Neural cell (in vitro differentiated cells): ENCODE measurements at regions not wholly inside any gene's neighbourhood (a gene's known extent, or its start where the extent isn't known, plus 50 kb on each side); places are given as distances from the start of the nearest gene placed in this dataset.

Experiments
- H2AFZ ChIP-seq: fragments of 200-600, 300-800 bp; sonication (generic), shearing (Covaris generic); 2 replicates; pipeline ENCODE4 v1.6.0; 2014; ENCODE audit warnings: low read depth, mild to moderate bottlenecking, antibody characterized with exemption, low read length, moderate library complexity
- H3F3A ChIP-seq: fragments of 200-600 bp; shearing (Covaris generic); 2 replicates; pipeline ENCODE4 v1.6.1; 2016; ENCODE audit warnings: mild to moderate bottlenecking, moderate library complexity, mixed read lengths, antibody characterized with exemption, low read length; ENCODE audit not compliant: insufficient read depth, poor library complexity, severe bottlenecking
- H3K27ac ChIP-seq: fragments of 200-600, 300-800 bp; sonication (generic), shearing (Covaris generic); 2 replicates; pipeline ENCODE4 v1.5.1; 2014; ENCODE audit warnings: mild to moderate bottlenecking, low read length, moderate library complexity
- H3K27me3 ChIP-seq: fragments of 300-800, 200-600 bp; sonication (generic), shearing (Covaris generic); 2 replicates; pipeline ENCODE4 v1.6.0; 2014; ENCODE audit warnings: mild to moderate bottlenecking, low read depth, low read length, moderate library complexity; ENCODE audit not compliant: insufficient read depth
- H3K36me3 ChIP-seq: fragments of 300-800, 200-600 bp; sonication (generic), shearing (Covaris generic); 2 replicates; pipeline ENCODE4 v1.5.1; 2014; ENCODE audit warnings: mild to moderate bottlenecking, antibody characterized with exemption, low read length, moderate library complexity; ENCODE audit not compliant: insufficient read depth
- H3K4me2 ChIP-seq: fragments of 300-800, 200-600 bp; sonication (generic), shearing (Covaris generic); 2 replicates; pipeline ENCODE4 v1.6.0; 2014; ENCODE audit warnings: mild to moderate bottlenecking, low read length
- H3K4me3 ChIP-seq: fragments of 300-800, 200-600 bp; sonication (generic), shearing (Covaris generic); 2 replicates; pipeline ENCODE4 v1.5.1; 2014; ENCODE audit warnings: mild to moderate bottlenecking, low read length, moderate library complexity
- H3K79me2 ChIP-seq: fragments of 200-600 bp; shearing (Covaris generic); replicated peaks from 2 replicates; pipeline ENCODE4 v1.6.0; 2014; ENCODE audit warnings: mild to moderate bottlenecking, low read length, moderate library complexity; ENCODE audit not compliant: insufficient read depth
- H3K9ac ChIP-seq: fragments of 300-800, 200-600 bp; sonication (generic), shearing (Covaris generic); 2 replicates; pipeline ENCODE4 v1.6.1; 2016; ENCODE audit warnings: mild to moderate bottlenecking, low read length, mixed read lengths
- H3K9me2 ChIP-seq: fragments of 200-600 bp; shearing (Covaris generic); 2 replicates; pipeline ENCODE4 v1.6.1; 2016; ENCODE audit warnings: mild to moderate bottlenecking, low read length, mixed read lengths; ENCODE audit not compliant: insufficient read depth
- H3K9me3 ChIP-seq: fragments of 200-600, 300-800 bp; sonication (generic), shearing (Covaris generic); 2 replicates; pipeline ENCODE4 v1.6.1; 2016; ENCODE audit warnings: mild to moderate bottlenecking, mixed run types, low read length, moderate library complexity, mixed read lengths
- H4K20me1 ChIP-seq: fragments of 200-600 bp; shearing (Covaris generic); 2 replicates; pipeline ENCODE4 v1.6.1; 2016; ENCODE audit warnings: mild to moderate bottlenecking, mixed run types; ENCODE audit not compliant: insufficient read depth
- CTCF ChIP-seq: fragments of 450-650 bp; IDR thresholded peaks from 2 replicates; pipeline ENCODE4 v1.5.1; 2014; ENCODE audit warnings: antibody characterized with exemption, mild to moderate bottlenecking, moderate library complexity; ENCODE audit not compliant: poor library complexity, severe bottlenecking
- EP300 ChIP-seq: fragments of 450-650 bp; conservative IDR thresholded peaks from 2 replicates; pipeline ENCODE4 v1.6.1; 2014; ENCODE audit warnings: antibody characterized with exemption, mild to moderate bottlenecking, moderate library complexity; ENCODE audit not compliant: poor library complexity, severe bottlenecking
- EZH2 ChIP-seq: fragments of 200-600, 300-800 bp; shearing (Covaris generic), sonication (generic); IDR thresholded peaks from 2 replicates; pipeline ENCODE4 v1.6.1; 2014; ENCODE audit warnings: antibody characterized with exemption, low read length, borderline replicate concordance, mild to moderate bottlenecking; ENCODE audit not compliant: insufficient read depth, poor library complexity, severe bottlenecking
- MXI1 ChIP-seq: fragments of 450-650 bp; conservative IDR thresholded peaks from 2 replicates; pipeline ENCODE4 v1.6.1; 2014; ENCODE audit warnings: antibody characterized with exemption, mild to moderate bottlenecking; ENCODE audit not compliant: poor library complexity, severe bottlenecking
- POLR2AphosphoS5 ChIP-seq: IDR thresholded peaks from 2 replicates; pipeline ENCODE4 v1.6.1; 2012
- RAD21 ChIP-seq: fragments of 450-650 bp; conservative IDR thresholded peaks from 2 replicates; pipeline ENCODE4 v1.6.1; 2014; ENCODE audit warnings: antibody characterized with exemption, mild to moderate bottlenecking, moderate library complexity
- REST ChIP-seq: IDR thresholded peaks from 2 replicates; pipeline ENCODE4 v1.6.1; 2012; ENCODE audit warnings: borderline replicate concordance
- SMC3 ChIP-seq: fragments of 450-650 bp; conservative IDR thresholded peaks from 2 replicates; pipeline ENCODE4 v1.6.1; 2014; ENCODE audit warnings: antibody characterized with exemption, mild to moderate bottlenecking, moderate library complexity; ENCODE audit not compliant: poor library complexity
- TAF1 ChIP-seq: IDR thresholded peaks from 2 replicates; pipeline ENCODE4 v1.6.1; 2012; ENCODE audit warnings: low read depth

GRCh38 chr1:94669198-94669597, 127.6 kb upstream of the F3 start:
- Histone ChIP-seq H3K27me3 (no peaks in the 10 kb centered on the region), H3K4me3 (no peak overlapping the region), H2AFZ (no peak overlapping the region), H3K9me2 (no peaks in the 10 kb centered on the region), H3F3A (no peaks in the 10 kb centered on the region), H3K27ac (no peak overlapping the region), H3K4me2 (no peak overlapping the region), H3K9me3 (no peaks in the 10 kb centered on the region), H3K79me2 (no peaks in the 10 kb centered on the region), H3K9ac (no peak overlapping the region), H3K36me3 (no peaks in the 10 kb centered on the region), H4K20me1 (no peaks in the 10 kb centered on the region)
- TF ChIP-seq POLR2AphosphoS5 (no peak), MXI1 (no peak), REST (no peak), TAF1 (no peak), EP300 (no peak), RAD21 (no peak), EZH2 (no peak), CTCF (no peak), SMC3 (no peak)

GRCh38 chr1:94668528-94668927, 127.0 kb upstream of the F3 start:
- no peaks in the 10 kb centered on the region for H3K9me3 ChIP-seq
- H3K79me2 ChIP-seq = no peaks in the 10 kb centered on the region
- H2AFZ ChIP-seq = no peak overlapping the region
- H3K4me2 ChIP-seq = no peak overlapping the region
- TF ChIP-seq EZH2 (no peak), SMC3 (no peak), REST (no peak), TAF1 (no peak)
- no peaks in the 10 kb centered on the region for H3K27me3 ChIP-seq
- no peak overlapping the region for H3K27ac ChIP-seq
- H3K36me3 ChIP-seq = no peaks in the 10 kb centered on the region
- H3F3A ChIP-seq = no peaks in the 10 kb centered on the region
- no peaks in the 10 kb centered on the region for H3K9me2 ChIP-seq
- no peak overlapping the region for H3K4me3 ChIP-seq
- H3K9ac ChIP-seq = no peak overlapping the region
- H4K20me1 ChIP-seq = no peaks in the 10 kb centered on the region
